HFF-Myc (cell line): ENCODE measurements at regions not wholly inside any gene's neighbourhood (a gene's known extent, or its start where the extent isn't known, plus 50 kb on each side); places are given as distances from the start of the nearest gene placed in this dataset.

Experiments used
- DNase-seq: peaks from one replicate; pipeline ENCODE4 v3.0.0-alpha.2; 2011; ENCODE audit warnings: low read depth; ENCODE audit errors: extremely low read depth
- H3K4me3 ChIP-seq: replicated peaks from 2 replicates; pipeline ENCODE4 v1.5.1; 2011; ENCODE audit warnings: low read depth, mild to moderate bottlenecking, control low read depth, low read length
- TF ChIP-seq, protein P1 (sequence below): IDR thresholded peaks from 2 replicates; pipeline ENCODE4 v1.5.1; 2012; ENCODE audit warnings: mild to moderate bottlenecking, low read depth, low read length, control low read depth; ENCODE audit errors: missing control alignments

DNA sequence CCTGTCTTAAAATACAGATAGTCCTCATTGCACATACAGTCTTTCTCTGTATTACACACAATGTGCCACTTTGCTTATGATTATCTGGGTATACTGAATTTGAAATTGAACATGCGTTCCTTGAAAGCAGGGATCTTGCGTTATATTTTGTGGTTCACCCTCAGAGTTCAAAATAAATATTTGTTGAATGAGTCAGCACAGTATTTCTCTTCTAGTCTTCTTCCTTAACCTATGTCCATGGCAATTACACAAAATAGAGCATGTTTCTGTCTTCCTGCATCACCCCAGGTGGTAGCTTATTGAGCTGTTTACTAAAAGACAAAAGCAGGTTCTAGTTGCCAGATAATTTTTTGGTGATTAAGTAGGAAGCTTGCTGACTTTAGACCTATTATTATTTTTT is 272.9 kb upstream of the FERMT1 start:
- no peak overlapping the region for H3K4me3 ChIP-seq
- no peak for DNase-seq
- TF ChIP-seq, protein P1, sequence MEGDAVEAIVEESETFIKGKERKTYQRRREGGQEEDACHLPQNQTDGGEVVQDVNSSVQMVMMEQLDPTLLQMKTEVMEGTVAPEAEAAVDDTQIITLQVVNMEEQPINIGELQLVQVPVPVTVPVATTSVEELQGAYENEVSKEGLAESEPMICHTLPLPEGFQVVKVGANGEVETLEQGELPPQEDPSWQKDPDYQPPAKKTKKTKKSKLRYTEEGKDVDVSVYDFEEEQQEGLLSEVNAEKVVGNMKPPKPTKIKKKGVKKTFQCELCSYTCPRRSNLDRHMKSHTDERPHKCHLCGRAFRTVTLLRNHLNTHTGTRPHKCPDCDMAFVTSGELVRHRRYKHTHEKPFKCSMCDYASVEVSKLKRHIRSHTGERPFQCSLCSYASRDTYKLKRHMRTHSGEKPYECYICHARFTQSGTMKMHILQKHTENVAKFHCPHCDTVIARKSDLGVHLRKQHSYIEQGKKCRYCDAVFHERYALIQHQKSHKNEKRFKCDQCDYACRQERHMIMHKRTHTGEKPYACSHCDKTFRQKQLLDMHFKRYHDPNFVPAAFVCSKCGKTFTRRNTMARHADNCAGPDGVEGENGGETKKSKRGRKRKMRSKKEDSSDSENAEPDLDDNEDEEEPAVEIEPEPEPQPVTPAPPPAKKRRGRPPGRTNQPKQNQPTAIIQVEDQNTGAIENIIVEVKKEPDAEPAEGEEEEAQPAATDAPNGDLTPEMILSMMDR: no peak

DNA sequence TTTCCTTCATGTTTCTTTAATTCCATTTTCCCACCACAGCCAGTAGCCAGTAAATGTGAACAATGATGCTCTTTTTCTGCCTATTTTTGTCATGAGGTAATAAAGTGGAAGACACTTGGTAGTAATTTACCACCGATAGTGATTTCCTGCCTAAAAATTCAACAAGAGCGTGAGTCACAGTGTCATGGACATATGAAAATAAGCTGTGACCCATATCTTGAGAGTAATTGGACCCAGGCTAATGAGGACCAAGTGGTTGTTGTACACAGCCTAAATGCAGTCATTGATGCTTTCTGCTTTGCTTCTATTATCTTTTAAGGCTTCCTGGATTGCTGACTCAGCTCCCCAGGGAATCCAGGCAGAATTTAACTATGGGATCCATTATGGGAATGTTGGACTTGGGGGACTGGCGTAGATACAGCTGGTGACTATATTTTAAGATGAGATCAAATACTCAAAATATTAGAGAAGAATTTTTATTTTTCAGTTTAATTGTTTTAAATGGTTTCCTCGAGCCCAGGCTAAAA is 265.9 kb upstream of the FERMT1 start:
- TF ChIP-seq, protein P1: no peak
- no peak overlapping the region for H3K4me3 ChIP-seq
- DNase-seq: peak; percentile 57

GRCh38 chr20:6384956-6385486 is 262.2 kb upstream of the FERMT1 start:
- no peak for DNase-seq
- H3K4me3 ChIP-seq: no peak overlapping the region
- TF ChIP-seq, protein P1: no peak

DNA sequence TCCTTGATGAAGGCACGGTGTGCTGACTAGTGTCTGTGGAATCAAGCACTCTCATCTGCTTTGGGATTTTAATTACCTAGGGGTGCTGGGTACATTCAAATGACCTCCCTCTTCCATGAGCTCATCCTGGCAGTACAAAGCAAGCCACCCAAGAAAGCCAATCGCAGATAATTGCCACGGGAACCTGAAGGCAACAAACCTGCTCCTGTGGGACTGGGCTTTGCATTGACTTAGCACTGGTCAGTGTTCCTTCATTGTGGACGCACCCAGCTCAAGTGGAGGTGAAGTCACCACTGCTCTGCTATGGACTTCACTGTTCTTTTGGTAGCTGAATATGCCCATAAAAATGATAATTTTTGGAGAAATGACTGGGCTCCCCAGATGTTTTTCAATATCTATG is 261.6 kb upstream of the FERMT1 start:
- TF ChIP-seq, protein P1: no peak
- DNase-seq: no peak
- H3K4me3 ChIP-seq: no peak overlapping the region

GRCh38 chr20:6381887-6382286 is 259.1 kb upstream of the FERMT1 start:
- no peak overlapping the region for H3K4me3 ChIP-seq
- no peak for DNase-seq
- TF ChIP-seq, protein P1: peak; percentile 63

- TF ChIP-seq, protein P1: no peak
- no peak overlapping the region for H3K4me3 ChIP-seq
- DNase-seq: no peak
Observed at GRCh38 chr20:6362245-6362644, 239.4 kb upstream of the FERMT1 start.

GRCh38 chr20:6360766-6361165 is 237.9 kb upstream of the FERMT1 start:
- DNase-seq: no peak
- no peak overlapping the region for H3K4me3 ChIP-seq
- TF ChIP-seq, protein P1: no peak
